ENCODE measurements at regions not wholly inside any gene's neighbourhood (a gene's known extent, or its start where the extent isn't known, plus 50 kb on each side); places are given as distances from the start of the nearest gene placed in this dataset.

DNA sequence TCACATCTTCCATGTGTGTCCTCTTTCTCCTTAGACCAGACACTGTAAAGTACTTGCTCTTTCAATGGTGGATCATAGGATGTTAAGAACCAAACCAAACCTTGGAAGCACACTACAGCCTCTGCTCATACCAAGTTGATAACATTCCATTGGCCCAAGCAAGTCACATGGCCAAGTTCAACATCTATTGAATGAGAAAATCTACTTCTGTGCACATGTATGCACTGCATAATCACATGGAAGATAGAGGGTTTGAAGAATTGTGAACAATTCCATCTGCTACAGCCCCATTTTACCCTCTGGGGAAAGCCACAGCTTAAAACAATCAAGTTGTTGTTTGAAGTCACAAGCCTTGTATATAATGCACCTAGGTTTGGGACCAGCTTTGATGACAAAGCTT, 68.2 kb downstream of the MFAP3 start:
- TF ChIP-seq, protein P1, sequence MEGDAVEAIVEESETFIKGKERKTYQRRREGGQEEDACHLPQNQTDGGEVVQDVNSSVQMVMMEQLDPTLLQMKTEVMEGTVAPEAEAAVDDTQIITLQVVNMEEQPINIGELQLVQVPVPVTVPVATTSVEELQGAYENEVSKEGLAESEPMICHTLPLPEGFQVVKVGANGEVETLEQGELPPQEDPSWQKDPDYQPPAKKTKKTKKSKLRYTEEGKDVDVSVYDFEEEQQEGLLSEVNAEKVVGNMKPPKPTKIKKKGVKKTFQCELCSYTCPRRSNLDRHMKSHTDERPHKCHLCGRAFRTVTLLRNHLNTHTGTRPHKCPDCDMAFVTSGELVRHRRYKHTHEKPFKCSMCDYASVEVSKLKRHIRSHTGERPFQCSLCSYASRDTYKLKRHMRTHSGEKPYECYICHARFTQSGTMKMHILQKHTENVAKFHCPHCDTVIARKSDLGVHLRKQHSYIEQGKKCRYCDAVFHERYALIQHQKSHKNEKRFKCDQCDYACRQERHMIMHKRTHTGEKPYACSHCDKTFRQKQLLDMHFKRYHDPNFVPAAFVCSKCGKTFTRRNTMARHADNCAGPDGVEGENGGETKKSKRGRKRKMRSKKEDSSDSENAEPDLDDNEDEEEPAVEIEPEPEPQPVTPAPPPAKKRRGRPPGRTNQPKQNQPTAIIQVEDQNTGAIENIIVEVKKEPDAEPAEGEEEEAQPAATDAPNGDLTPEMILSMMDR (IDR thresholded peaks at IDR 0.05; ENCODE audit: extremely low read depth, missing control alignments): no peak

DNA sequence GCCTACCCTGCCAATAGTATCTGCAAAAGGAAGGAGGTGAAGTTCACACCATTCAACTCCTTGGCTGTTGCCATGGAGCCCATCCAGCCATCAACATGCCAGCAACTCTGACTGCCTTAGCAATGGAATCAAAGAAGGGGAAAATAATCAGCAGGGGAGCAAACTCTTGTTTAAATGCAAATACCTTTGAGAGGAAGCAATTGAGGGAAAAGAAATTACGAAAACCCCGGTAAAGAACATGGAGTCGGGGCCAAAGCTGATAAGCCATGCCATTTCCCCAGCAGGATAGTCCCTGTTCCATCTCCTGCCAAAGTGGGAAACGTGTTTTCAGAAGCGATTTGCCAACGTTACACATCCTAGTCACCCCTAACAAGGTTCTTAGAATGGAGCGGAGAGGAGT, 69.0 kb downstream of the MFAP3 start:
- DNase-seq (ENCODE audit: low spot score): no peak
- TF ChIP-seq, protein P1 (IDR thresholded peaks at IDR 0.05; ENCODE audit: extremely low read depth, missing control alignments): no peak

More for the DNA sequence above, 68.2 kb downstream of the MFAP3 start:
- no peak for DNase-seq (ENCODE audit: low spot score)

DNA sequence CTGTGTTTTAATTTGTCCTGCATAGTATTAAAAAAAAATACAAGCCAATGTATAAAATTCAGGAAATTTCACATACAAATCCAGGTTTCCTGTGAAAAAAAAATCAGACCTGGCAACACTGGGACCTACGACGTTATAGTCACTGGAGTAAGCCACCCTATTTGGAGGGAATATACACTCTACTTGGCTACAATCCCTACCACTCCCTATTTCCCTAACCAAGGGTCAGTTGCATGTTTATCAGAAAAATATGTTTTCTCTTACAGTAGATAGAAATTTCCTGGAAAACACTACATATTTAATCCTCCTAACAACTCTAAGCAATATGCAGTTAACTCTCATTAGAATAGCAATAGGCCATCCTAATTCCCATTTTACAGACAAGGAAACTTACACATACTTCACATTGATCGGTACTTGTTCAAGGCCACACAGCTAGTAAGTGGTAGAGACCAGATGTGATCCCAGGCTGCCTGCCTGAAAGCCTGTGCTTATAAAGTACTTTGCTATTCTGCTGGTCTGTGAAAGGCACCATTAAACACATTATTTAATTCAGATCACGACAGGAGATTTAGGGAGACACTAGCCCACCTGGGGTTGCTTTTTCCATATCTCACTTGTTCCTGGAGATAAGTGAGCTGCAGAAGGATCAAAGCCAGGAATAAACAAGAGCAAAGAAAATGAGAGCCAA, 70.8 kb downstream of the MFAP3 start:
- TF ChIP-seq, protein P1 (IDR thresholded peaks at IDR 0.05; ENCODE audit: extremely low read depth, missing control alignments): no peak
- no peak for DNase-seq (ENCODE audit: low spot score)

DNA sequence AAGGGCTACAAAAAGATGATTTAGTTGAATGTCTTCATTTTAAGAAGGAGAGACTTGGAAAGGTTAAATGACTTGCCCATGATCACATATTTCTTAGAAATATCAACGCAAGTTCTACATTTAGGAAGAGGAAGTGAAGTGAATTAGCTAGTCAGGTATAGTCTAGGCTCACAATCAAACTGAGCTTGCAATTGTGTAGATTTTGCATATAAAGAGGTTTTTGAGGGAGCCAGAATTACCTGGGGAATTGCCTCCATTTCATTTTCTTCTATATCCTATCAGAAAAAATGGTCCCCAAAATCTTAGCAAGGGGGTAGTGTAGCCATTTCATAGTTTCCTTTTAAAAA, 71.3 kb downstream of the MFAP3 start:
- no peak for DNase-seq (ENCODE audit: low spot score)
- TF ChIP-seq, protein P1 (IDR thresholded peaks at IDR 0.05; ENCODE audit: extremely low read depth, missing control alignments): no peak

DNA sequence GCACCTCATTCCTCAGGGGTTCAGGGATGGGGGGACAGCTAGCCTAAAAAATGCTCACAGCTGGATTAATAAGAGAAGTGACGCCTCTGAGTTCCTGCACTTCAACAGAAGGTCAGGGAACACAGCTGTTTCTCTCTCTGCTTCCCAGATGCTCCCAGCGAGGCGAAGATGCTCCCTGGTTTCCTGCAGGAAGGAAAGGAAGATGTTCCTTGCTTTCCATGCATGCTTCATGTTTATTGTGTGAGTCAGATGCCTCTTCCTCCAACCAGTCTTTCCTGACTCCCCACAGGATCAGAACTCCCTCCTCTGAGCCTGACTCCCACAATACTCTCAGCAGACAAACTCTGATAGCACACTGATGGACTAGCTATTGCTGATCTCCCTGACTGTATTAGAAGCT, 71.9 kb downstream of the MFAP3 start:
- no peak for DNase-seq (ENCODE audit: low spot score)
- TF ChIP-seq, protein P1 (IDR thresholded peaks at IDR 0.05; ENCODE audit: extremely low read depth, missing control alignments): no peak

DNA sequence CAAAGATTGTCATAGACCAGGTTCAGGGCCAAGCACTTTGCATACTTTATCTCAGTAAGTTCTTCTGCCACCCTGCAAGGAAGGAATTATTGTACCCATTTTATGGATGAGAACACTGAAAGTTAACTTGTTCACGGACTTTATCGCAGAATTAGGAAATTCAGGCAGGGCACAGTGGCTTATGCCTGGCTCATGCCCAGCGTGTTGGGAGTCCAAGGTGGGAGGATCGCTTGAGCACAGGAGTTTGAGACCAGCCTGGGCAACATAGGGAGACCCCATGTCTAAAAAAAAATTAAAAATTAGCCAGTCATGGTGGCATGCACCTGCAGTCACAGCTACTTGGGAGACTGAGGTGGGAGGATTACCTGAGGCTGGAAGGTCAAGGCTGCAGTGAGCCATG, 72.4 kb downstream of the MFAP3 start:
- TF ChIP-seq, protein P1 (IDR thresholded peaks at IDR 0.05; ENCODE audit: extremely low read depth, missing control alignments): no peak
- no peak for DNase-seq (ENCODE audit: low spot score)

DNA sequence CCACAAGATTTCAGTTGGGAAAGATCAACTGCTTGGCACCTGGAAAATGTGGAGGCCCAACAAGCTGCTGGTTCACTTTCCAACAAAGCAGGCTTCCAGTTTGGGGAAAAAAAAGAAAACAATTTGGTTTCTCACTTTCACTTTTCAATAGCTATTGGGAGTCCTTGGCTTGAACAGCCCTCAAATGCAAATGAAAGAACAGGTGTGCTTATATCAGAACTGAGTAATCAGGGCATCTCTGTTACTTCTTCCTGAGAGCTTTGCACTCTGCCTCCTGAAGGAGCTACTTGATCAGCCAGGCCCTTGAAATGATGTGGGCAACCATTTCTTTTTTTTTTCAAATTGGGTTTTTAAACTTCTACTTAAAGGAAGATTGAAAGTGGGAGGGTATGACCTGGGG, 73.5 kb downstream of the MFAP3 start:
- TF ChIP-seq, protein P1 (IDR thresholded peaks at IDR 0.05; ENCODE audit: extremely low read depth, missing control alignments): no peak
- peak; percentile 18 for DNase-seq (ENCODE audit: low spot score)
